Fibroblast of skin of left quadriceps (primary cell): ENCODE measurements at regions not wholly inside any gene's neighbourhood (a gene's known extent, or its start where the extent isn't known, plus 50 kb on each side); places are given as distances from the start of the nearest gene placed in this dataset.
A peak's percentile ranks its signal among the peaks of the same experiment; 100 is the strongest.

Experiments used
- DNase-seq, 2 experiments: peaks; one replicate each; pipeline ENCODE4 v3.0.0-alpha.2; 2013; ENCODE audit warnings: low read depth in 2 of 2

DNA sequence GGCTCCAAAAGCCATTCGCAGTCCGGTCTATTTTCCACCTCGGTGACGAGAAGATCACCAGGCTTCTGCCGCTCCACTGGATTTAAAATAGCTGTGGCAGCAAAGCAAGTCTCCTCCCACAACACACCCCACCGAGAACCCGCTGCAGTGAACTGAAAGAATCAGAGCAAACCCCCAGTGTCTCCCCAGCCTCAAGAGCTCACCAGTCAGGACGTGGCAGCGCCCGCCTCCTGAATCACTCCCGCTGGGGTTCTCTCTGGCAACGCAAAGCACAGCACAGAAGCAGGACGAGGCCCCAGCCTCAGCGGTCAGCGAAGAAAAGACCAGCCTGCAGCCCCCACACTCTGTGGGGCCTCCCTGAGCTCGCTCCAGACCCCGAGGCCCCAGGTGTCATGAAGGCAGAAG lies 126.1 kb upstream of the PPP2R2D start:
- no peak for DNase-seq

DNA sequence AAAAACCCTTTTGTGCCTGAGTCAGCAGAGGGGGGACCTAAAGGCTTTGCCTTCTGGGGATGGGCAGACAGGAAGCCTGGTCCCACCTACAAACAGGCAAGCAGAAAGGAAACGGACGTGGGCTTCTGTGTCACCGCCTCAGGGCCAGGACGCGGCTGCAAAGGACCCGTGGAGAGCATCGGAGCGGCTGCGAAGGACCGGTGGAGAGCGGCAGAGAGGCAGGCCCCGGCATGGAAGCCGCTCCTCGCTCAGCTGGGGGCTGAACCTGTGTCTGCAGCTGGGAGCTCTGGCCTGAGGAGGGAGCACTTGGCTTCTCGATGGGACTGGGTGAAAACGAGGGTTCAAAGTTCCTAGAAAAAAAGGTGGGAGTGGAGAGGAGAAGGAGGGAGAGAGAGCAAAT lies 125.4 kb upstream of the PPP2R2D start:
- no peak for DNase-seq

DNA sequence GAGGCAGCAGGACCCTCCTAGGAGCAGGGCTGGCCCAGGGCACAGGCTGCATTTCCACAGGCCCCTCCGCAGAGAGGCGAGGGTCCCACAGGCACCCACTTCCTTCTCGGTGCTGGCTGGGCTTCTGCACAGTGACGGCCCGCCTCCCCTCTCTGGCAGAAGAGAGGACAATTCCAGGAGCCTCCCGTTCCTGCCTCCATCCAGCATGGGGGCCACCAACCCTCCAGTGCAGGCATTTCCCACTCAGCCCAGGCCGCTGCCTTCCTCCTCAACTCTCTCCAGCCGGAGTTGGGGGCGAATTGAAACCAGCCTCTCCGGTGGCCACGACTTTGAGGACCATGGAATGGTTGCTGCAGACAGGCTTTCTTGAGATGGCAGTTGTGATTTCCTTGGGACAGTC lies 125.0 kb upstream of the PPP2R2D start:
- DNase-seq, result no peak

DNA sequence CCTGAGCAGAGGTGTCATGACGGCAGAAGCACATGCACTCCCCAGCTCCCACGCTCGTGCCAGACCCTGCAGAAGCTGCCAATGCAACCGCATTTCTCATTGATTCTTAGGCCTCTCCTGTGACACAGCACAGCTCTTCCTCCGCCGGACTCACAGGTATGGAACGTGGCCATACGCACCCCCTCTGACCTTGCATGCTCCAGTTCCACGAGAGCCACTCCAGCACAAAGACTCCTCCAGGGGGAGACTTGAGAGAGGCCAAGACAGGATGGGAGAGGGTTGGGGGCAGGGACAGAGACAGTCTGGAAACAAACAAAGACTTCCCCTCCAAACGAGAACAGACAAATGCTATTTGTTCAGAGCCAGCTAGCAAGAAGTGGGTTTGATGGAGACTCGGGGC lies 124.3 kb upstream of the PPP2R2D start:
- no peak for DNase-seq

DNA sequence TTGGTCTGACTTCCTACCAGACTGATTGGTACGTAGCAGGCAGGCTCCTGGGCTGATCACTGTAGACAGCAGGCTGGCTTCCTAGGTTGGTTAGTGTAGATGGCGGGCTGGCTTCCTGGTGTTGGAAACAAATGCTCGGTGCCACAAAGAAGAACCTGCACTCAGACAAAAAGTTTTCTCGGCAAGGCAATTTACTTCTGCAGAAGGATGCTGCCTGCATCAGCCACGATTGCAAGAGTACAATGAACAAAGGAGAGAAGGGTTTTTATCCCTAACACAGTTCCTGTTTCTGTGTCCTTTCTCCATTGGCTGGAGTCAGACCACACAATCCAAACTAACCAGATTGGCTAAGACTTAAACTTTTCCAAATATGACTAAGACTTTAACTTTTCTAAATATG lies 123.6 kb upstream of the PPP2R2D start:
- no peak for DNase-seq

DNA sequence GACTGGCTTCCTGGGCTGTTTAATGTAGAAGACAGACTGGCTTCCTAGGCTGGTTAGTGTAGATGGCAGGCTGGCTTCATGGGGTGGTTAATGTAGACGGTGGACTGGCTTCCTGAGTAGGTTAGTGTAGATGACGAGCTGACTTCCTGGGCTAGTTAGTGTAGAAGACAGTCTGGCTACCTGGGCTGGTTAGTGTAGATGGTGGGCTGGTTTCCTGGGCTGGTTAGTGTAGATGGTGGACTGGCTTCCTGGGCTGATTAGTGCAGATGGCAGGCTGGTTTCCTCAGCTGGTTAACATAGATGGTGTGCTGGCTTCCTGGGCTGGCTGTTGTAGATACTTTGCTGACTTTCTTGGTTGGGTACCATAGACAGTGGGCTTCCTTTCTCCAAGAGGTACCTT lies 122.9 kb upstream of the PPP2R2D start:
- no peak for DNase-seq

DNA sequence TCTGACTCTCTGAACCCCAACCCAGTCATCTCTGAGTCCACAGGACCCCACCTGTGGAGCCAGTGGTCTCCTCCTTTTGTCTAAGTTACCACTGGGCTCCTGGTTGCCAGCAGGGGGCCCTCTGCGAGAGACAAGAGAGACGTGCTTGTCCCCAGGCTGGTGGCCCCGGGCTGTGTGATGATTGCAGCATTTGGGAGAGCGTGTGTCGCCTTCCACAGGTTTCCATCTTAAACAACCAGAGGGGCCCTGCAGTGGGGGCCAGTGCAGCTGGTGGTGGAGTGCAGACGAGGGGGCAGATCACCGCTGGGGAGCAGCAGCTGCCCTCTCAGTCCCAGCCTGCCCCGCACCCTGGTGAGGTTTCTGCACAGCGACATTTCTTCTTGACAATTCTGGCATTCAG lies 122.4 kb upstream of the PPP2R2D start:
- no peak for DNase-seq

DNA sequence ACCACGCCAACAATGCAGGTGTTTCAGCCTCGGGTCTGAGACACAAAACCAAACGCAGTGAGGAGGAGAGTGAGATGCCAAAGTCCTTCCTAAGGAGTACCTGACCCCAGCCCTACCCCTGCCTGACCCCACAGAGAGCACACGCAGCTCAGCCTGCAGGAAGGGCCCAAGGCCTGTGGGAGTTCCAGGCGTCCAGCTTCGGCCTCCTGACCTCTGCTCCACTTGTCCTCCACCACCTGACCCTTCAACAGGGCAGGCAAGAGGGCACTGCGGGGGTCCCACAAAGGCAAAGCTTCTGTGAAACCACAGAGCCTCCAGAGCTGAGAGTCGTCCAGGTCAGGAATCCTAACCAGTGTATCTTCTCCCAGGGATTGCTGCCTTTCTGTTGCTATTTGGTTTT lies 122.0 kb upstream of the PPP2R2D start:
- DNase-seq, result no peak

DNA sequence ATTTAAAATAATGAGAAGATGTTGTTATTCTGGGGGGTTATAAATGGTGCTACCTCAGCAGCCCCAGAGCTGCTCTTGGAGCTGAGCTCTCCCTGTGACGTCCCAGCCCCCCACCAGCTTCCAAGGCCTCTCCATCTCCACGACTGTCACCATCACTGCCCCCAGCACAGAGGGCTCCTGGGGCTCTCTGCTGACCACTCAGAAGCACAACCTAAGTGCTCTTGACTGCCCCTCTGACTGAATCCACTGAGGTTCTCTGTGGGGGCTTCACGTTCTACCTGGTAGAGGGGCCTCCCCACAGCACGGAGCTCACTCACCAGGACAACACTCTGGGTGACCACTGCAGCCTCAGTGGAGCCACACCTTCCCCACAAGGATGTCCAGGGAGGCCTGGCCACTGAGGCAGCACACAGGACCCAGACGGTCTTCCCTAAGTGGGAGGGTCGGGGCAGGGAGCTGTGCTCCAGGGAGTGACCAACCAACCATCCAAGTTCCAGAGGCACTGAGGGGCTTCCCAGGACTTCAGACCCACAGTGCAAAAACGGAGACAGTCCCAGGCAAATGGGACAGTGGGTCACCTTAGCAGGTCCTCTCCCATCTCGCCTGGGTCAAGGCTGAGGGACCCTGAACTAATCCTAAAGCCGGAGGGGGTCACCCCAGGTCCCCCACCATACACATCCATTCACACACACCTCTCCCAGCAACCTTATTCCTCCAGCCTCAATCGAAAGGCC lies 121.0 kb upstream of the PPP2R2D start:
- no peak for DNase-seq

DNA sequence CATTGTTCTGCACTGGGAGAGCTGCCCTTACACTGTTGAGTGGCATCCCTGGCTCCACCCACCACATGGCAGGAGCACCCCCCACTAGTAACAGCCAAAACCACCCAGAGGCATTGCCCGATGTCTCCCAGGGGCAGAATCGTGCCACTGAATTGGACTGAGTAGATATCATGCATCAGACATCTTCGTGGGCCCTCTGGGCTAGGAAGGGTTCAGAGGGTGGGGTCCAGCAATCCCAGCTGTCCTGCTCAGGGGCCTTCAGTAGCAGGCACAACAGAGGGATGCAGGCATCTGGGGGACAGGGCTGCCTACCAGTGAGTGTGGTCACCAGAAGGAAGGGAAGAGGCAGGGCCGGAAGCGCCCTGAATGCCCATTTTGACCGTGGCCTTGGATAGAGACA lies 119.7 kb upstream of the PPP2R2D start:
- DNase-seq, result no peak

DNA sequence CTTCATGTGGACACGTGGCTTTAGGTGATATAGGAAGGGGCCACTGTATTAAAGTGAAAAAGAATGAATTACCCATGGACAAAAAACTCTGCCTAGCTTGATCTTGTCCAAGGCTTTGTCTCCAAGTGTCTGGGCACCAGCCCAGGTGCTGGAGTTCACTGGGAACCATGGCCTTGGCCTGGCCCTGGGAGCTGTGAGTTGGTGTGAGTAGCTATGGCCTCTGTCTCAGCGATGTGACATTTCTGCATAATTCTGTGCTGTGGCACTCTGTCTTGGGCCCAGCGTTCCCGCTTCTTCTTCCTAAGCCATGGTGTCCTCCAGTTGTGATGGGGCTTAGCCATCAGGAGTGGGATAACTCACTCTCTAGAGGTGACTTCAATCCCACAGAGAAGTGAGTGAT lies 119.0 kb upstream of the PPP2R2D start:
- DNase-seq, result no peak

DNA sequence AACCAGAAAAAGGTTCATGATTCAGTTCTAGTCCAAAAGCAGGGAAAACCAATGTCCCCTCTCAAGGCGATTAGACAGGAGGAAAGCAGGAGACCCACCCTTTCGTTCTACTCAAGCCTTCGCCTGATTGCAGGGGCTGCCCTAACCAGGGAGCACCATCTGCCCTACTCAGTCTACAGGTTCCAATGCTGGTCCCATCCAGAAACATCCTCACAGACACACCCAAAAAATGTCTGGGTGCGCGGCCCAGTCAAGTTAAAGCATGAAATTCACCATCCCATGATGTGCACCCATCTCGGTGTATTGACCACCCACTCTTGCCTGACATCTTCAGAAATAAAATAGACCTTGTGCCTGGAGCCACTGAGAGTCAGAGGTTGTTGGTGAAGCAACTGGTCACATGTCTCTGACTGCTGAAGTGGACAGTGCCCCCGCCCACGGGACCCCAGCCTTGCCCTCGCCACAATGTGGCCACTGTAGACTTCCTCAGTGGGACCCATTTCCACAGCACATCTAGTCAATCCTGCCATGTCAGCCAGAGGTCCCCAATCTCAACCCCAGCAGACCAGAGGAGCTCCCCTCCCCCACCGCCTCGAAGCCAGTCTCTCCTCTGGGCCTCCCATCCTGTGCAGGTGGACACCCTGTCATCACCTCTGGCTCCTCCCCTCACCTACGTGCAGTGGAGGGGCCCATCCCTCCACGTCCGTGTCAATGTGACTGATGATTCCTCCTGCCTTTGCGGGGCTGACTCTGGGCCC lies 116.3 kb upstream of the PPP2R2D start:
- DNase-seq, result no peak

DNA sequence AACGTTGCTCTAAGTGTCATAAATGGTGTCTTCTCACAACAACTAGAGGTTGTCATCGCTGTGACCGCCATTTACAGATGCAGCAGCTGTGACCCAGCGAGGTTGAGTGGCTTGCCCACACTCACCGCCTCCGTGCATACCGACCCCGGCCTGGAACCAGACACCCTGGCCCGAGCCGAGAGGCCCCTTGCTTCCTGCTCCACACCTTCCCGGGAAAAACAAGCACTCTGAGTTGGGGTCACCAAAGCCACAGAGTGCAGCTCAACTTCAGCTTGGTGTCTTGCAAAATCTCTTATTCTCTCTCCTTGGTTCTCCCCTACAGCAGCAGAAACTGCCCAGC lies 115.7 kb upstream of the PPP2R2D start:
- no peak for DNase-seq

DNA sequence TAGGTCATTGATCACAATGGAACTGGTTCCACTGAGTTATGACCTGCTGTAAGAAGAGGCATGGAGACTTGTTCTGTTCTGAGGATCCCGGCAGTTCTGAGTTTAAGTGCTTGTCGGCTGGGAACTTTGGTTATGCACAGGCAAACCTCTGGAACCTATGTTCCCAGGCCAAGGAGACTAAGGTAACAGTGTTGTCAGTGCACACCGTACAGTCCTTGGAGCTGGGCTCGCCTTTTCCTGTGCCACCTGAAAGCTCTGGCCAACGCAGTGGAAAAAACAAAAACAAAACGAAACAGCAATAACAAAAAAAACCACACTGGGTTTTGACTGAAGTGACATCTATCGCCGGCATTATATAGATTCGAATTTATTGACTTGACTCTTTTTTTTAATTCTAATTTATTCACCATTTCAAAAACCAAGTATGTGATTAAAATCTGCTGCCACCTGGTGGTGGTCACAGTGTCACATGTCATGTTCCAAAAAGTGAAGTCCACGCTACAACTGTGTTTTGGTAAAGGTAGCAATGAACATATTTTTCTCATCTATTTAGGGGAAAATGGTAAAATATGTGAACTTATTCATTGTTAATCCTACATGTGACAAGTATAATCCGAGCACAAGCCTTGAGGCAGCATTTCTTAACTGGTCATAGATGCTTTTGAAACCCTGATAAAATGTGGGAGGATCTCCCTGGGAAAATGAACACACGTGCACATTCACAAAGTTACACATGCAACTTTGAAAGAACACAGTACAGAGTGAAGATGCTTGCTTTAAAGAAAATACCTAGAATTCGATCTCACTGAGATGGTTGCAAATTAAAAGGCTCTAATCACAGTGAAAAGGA lies 113.8 kb upstream of the PPP2R2D start:
- DNase-seq, result peak; percentile 1 to 2

DNA sequence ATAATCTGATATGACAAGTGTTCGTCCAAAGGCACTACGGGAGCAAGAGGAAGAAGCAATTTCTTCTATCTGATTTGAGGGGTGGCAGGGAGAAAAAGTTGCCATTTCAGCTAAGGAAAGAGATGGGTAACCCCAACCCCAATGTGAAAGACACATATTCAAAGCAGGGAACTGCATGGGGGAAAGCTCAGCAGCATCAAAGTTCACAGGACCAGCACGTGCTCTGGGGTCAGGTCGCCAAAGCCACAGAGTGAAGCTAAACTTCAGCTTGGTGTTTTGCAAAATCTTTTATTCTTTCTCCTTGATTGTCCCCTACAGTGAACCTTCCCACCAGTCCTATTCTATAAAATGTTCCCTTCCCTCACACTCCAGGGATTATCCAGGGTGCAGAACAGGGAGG lies 112.8 kb upstream of the PPP2R2D start:
- DNase-seq, result no peak

DNA sequence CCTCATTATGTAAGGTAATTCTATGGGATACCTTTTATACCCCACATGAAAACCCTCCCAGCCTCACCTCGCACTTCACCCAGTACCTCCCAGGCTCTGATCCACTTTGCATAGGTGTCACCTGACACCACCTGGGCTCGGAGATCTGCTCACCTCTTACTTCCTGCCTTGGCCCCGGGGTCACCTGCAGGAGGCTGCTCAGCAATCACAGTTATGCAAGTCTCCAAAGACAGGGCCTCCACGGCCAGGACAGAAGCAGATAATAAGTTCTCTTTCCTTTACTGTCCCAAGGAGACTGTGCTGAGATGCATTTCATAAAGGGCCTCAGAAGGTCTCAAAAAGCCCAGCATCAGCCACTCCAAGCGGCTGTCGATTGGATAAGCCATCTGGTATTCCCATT lies 112.4 kb upstream of the PPP2R2D start:
- DNase-seq, result no peak

DNA sequence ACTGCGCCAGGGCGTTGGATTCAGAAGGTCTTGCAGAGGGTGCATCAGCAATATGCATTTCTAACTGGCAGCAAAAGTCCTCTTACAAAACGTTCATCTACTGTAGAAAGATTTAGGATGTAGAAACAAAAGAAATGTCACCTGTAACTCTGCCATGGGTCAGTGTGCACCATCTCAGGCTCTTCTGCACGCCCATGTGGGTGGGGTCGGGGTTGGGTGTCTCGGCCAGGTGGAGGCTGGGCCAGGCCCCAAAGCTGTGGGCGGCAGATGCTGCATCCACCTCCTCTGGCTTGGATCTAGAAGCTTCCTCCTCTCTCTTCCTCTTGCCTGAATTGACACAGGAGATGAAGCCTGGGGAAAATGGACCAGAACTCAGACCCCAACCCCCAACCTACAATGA lies 111.3 kb upstream of the PPP2R2D start:
- no peak for DNase-seq

DNA sequence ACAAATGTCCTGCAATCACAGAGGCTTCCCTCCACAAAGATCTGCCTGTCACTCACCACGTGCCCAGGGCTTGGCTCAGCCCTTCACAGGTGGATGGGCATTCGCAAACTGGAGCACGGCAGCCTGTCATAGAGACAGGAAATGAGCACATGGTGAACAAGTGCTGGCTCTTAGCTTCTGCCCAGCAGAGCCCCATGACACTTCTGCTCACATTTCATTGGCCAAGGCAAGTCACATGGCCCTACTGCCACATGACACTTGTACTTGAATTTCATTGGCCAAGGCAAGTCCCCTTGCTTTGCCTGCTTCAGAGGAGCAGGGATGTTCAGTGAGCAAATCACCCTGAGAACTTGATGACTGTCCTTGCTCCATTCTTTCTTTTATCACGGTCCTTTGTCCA lies 110.8 kb upstream of the PPP2R2D start:
- DNase-seq, result no peak

DNA sequence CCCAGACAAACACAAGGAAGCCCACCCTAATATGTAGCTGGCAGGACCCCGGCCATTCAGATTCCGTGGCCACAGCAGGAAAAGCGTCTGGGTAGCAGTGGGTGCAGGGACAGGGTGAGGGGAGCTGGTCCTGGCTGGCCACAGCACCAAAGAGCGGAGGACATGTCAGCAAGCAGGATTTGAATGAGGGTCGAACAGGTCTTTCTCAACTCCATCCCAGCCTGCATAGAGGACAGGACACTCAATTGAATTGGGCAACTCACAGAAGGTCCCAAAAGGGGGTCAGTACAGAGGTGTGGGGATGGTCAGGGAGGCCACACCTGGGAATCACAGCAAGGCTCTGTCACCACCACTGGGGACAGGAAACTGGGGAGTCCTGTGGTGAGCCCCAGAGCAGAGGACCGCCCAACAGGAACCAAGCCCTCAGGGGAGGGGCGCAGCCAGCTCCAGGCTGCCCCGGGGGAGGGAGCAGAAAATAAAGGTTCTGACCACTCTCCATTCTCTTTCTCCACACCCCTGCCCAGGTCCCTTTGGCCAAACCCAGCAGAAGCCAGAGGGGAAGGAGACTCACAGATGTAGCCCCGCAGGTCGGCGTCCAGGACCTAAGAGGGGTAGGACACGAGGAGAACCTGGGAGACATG lies 108.7 kb upstream of the PPP2R2D start:
- no peak for DNase-seq

DNA sequence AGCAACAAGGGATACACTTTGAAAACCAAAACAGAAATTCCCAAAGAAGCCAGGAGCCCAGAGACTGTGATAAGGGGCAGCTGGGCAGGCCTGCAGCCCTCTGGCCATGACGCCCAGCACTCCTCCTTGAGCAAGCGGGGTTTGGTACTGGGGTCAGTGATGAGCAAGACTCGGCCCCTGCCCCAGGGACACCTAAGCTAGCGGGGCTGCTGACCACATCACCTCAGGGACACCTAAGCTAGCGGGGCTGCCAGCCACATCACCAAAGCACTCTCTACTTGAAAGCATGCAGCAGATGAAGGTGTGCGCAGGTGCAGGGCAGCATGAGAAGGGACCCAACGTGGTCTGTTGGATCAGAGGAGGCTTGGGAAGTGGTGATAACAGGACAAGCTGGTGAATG lies 108.0 kb upstream of the PPP2R2D start:
- no peak for DNase-seq

DNA sequence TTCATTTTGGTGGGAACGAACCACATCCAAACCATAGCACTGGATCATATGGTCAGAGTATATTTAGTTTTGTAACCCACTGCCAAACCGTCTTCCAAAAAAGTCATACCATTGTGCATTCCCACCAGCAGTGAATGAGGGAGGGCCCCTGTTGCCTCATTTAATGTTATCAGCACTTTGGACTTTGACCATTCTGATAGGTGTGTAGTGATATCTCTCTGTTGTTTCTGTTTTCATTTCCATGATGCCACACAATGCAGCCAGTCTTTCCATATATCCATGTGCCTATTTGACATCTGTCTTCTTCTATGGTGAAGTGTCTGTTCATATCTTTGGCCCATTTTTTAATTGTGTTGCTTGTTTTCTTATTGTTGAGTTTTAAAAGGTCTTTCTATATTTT lies 105.0 kb upstream of the PPP2R2D start:
- DNase-seq, result no peak

DNA sequence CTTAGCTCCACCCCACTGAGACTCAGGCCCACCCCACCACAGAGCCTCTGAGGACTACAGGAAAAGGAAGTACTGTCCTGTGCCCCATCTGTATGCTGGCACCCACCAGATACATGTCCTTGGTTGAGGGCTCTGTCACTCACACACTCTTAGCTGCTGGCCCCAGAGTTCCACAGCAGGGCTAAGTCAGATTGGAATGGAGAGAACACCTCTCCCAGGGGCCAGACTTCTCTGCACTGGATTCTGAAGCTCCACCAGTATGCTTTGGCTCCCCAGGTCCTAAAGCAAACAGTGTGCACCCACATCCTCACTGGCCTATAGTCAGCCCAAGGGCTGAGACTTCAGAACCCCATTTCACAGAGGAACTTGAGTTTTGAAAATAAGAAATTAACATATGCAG lies 103.2 kb upstream of the PPP2R2D start:
- DNase-seq, result no peak
